ENCODE measurements at regions not wholly inside any gene's neighbourhood (a gene's known extent, or its start where the extent isn't known, plus 50 kb on each side); places are given as distances from the start of the nearest gene placed in this dataset.
"Not testable (repeated sequence)": the region's sequence is repeated elsewhere in the genome, so short reads cannot be mapped to it uniquely, and the experiment has no call there.

GRCh38 chr3:124651416-124651815 is 78.8 kb upstream of the UMPS start:
- not testable (repeated sequence) for DNase-seq

DNA sequence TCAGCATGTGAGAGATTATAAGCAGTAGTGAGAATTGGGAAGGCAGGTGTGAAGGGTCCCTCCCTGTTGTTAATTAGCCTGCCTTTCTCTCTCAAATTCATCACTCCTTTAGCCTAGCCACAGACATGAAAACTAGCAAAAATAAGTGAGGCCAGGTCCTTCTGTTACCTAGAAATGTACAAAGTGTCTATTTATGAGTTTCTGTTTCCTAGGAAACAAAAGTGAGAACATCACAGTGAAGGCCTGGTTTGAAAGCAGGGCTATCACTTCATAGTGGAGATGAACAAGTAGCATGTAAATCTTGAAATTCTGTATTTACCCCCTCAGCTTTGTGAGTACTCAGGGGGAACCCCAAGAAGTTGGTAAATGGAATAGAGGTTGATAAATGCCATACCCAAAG is 78.2 kb upstream of the UMPS start:
- DNase-seq: no peak

GRCh38 chr3:124653071-124653796 is 77.0 kb upstream of the UMPS start:
- DNase-seq: no peak

- DNase-seq: no peak
Observed at GRCh38 chr3:124653797-124654469, 76.3 kb upstream of the UMPS start.

- DNase-seq: no peak
Observed at GRCh38 chr3:124654470-124654845, 75.8 kb upstream of the UMPS start.

GRCh38 chr3:124656531-124656930 is 73.7 kb upstream of the UMPS start:
- no peak for DNase-seq

GRCh38 chr3:124657138-124657537 is 73.1 kb upstream of the UMPS start:
- no peak for DNase-seq

DNA sequence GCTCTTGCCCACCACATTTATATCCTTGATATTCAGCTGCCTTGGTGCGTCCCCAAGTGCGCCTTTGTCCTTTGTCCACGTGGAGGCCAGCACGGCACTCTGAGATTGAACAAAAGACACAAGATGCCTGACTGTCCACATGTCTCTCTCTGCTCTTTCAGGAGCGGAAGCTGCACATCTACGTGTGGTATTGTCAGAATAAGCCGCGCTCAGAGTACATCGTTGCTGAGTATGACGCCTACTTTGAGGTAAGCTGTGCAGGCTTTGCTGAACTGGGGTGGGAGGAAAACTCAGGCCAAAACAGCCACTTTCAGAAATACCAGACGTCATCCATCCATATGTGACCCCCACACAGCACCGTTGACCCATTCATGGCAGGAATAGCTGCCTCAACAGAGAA is 72.0 kb upstream of the UMPS start:
- no peak for DNase-seq

DNA sequence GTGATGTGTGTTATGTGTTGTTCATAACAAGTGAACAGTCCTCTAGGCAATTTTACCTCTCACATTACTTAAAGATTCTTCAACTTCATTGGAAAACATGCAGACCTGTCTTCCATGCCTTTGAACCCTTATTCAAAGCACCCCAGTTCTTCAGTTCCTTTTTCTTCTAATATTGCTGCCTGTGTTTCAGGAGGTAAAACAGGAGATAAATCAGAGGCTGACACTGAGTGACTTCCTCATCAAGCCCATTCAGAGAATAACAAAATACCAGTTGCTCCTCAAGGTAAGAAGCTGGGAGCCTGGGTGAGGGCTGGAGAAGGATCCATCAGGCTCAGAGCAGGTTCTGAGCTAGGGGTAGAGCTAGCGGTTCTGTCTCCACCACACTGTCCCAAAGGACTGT is 71.1 kb upstream of the UMPS start:
- DNase-seq: no peak

DNA sequence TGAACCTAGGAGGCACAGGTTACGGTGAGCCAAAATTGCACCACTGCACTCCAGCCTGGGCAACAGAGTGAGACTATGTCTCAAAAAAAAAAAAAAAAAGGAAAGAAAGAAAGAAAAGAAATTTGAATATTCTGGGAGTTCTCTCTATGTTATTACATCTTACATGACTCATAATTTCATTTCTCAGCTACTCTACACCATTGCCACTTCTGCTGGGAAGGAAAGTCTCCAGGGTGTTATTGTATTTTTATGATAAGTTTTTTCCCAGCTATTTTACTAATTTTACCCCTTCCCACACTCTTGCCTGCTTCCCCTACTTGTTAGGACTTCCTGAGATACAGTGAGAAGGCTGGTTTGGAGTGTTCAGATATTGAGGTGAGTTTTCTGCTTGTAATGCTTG is 69.7 kb upstream of the UMPS start:
- DNase-seq: no peak

DNA sequence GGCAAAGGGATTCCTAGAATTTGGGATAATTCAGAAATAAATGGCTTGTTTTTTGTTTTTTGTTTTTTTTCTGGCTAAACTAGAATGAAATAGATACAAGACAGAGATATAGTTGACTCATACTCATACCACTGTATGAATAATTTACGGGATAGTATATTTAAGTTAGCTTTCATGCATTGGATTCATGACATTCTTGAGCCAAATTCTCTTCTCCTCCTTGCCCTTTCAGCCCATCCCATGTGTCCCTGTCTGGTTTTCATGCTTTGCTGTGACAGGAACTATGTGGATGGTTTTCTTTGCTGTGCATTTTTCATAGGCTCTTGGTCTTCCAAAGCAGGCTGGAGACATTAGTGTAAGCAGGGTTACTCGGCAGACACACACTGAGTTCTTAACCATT is 66.6 kb upstream of the UMPS start:
- no peak for DNase-seq

- no peak for DNase-seq
Observed at GRCh38 chr3:124664804-124665203, 65.4 kb upstream of the UMPS start.

DNA sequence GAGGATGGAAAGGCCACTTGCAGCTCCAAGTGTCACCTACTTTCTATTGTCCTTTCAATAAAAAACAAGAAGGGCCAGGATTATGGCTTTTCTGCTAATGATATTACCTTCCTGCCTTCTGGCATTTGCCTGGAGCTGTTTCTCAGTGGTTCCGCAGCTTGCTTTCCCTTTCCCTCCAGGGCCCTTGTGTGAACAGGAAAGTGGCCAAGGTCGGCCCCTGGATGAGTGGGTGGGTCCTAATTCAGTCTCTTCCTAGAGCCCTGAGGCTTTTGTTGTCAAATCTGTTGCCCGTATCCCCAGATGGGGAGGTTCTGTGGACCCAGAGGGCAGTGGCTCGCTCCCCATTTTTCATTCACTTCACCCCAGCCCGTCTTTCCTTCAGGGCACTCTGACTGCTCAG is 64.2 kb upstream of the UMPS start:
- no peak for DNase-seq

DNA sequence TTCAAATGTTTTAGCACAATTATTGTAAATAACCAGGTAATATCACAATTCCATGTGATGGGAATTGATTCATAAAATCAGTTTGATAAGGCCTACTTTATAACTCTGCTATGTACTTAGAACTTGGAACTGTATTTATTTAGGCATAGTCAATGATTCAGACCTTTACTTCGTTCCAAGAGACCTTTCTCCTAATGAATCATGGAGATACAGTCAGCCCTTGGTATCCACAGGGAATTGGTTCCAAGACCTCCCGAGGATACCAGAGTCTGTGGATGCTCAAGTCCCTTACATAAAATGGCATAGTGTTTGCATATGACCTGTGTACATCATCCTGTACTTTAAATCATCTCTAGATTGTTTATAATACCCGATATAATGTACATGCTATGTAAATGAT is 60.8 kb upstream of the UMPS start:
- DNase-seq: no peak

DNA sequence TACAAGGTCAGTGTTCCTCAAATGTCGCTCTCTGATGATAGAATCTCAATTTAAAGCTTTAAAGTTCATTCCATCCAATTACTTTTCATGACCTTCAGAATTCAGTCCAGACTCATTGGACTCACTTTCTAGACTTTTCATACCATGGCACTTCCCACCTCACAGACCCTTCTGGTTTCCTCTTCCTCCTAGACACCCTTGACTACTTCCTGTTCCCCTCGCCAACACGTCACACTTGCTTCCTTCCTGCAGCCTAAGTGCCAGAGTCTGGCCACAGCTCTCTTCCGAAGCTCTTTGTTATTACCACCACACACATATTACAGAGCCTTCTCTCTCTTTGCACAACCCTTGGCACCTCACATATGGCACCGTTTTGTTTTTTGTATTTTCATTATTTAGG is 59.1 kb upstream of the UMPS start:
- no peak for DNase-seq

- no peak for DNase-seq
Observed at GRCh38 chr3:124674336-124674735, 55.9 kb upstream of the UMPS start.

DNA sequence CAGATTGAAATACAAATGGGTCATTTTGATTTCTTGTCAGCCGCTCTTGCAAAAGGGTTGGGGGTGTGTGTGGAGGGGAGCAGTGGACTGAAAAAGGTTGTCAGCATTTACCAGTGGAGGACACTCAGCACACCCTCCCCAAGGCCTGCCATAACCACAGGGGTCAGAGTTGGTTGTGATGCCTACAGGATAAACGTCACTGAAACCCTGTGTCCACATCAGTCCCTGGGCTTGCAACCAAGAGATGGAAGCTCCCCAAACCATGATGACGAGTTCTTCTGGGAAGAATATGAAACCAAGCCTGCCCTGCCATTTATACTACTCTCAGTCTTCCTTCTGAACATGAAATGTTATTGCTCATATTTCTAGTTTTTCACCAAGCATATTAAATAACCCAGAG is 54.0 kb upstream of the UMPS start:
- DNase-seq: no peak

DNA sequence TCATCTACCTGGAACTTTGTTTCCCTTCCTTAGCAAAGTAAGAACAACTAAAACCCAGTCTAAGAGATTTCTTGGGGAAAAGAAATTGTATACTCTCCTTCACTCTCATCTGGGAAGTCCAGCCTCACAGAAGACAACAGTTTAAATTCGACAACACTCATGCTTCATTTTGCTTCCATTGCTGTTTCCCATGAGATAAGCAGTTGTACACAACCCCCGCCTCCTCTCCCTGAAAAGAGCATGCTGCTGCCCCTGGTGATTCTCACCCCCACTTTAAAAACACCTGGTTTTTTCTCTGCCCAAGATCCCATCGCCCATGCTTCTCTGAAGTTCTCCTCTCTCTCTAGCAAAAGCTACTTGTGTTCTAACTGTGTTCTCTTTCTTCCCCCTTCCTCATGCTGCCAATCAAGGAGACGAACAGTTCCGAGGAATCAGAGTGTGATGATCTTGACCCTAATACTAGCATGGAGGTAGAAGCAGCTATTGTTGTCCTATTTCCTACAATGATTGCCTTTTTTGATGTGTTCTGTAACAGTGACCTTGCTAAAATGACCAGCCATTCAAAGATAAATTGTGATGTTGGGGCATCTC is 51.1 kb upstream of the UMPS start:
- no peak for DNase-seq

All from NCI-H1105 treated with DMSO at 0.1 percent for 48 hours (cell line).